ENCODE measurements at regions not wholly inside any gene's neighbourhood (a gene's known extent, or its start where the extent isn't known, plus 50 kb on each side); places are given as distances from the start of the nearest gene placed in this dataset.
"Not testable (repeated sequence)": the region's sequence is repeated elsewhere in the genome, so short reads cannot be mapped to it uniquely, and the experiment has no call there.

DNA sequence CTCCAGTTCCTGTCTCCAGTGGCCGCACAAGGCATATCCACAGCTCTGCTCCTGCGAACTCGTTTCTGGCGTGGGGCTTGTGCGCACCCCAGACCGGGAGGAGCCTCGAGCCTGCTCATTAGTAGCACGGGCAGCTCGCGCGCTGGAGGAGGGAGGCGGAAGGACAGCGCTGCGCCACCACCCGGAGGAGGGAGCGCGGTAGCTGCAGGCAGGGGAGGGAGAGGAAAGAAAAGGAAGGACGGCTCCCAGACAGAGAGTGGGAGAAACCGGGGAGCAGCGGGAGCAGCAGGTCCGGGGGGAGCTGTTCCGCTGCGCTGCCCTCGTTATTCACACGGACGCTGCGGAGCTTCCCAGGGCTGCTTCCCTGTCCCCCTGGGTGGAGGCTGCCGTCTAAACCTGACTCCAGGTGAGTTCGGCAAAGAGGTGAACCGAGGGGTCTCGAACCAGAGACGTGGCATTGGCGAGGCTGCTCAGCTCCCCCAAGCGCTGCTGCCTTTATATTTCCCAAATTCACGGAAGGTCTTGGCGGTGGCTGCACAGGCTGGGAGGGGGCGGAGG lies 121.3 kb upstream of the ZNF717 start:
- Histone ChIP-seq H3K9ac (ENCODE audit: low read length) (no peak overlapping the region), H3K4me1 (ENCODE audit: insufficient read depth, low read length) (no peaks in the 10 kb centered on the region), H3K9me3 (ENCODE audit: low read length) (no peaks in the 10 kb centered on the region), H3K36me3 (ENCODE audit: low read depth, low read length) (no peaks in the 10 kb centered on the region), H2AFZ (ENCODE audit: low read length) (no peak overlapping the region), H3K27me3 (ENCODE audit: low read length) (peaks cover 54% of the 10 kb centered on the region), H3K4me3 (ENCODE audit: low read length) (no peak overlapping the region), H3K4me2 (ENCODE audit: low read length) (no peak overlapping the region), H3K79me2 (ENCODE audit: low read length) (no peaks in the 10 kb centered on the region), H3F3A (ENCODE audit: low read length, unreplicated experiment) (no peaks in the 10 kb centered on the region), H3K9me2 (replicated peaks; ENCODE audit: low read length) (no peaks in the 10 kb centered on the region), H4K20me1 (ENCODE audit: low read length) (no peaks in the 10 kb centered on the region), H3K27ac (ENCODE audit: low read length) (no peak overlapping the region)
- ChIA-PET POLR2A (ENCODE audit: unreplicated experiment) (no interaction called here), CTCF (no interaction called here)
- DNase-seq (no peak), ATAC-seq (peak; percentile 50; the same call in 1 of the 2 replicates)
- TF ChIP-seq EZH2 (IDR thresholded peaks at IDR 0.05; ENCODE audit: low read length, unreplicated experiment) (no peak), CTCF (conservative IDR thresholded peaks at IDR 0.05; ENCODE audit: low read depth, low read length) (no peak), EZH2phosphoT487 (IDR thresholded peaks at IDR 0.05; ENCODE audit: borderline replicate concordance, low read length) (no peak)
- intact Hi-C loops (cut with micrococcal nuclease): no loop called here
- no TSS peak for BruUV-seq (replicated peaks)

GRCh38 chr3:75913800-75914350 lies 128.5 kb upstream of the ZNF717 start:
- DNase-seq (no peak), ATAC-seq (no peak)
- no peak for TF ChIP-seq EZH2phosphoT487 (IDR thresholded peaks at IDR 0.05; ENCODE audit: borderline replicate concordance, low read length)
- no peak for TF ChIP-seq EZH2 (IDR thresholded peaks at IDR 0.05; ENCODE audit: low read length, unreplicated experiment)
- TF ChIP-seq CTCF (conservative IDR thresholded peaks at IDR 0.05; ENCODE audit: low read depth, low read length): no peak
- no peaks in the 10 kb centered on the region for H3F3A ChIP-seq (ENCODE audit: low read length, unreplicated experiment)
- no peaks in the 10 kb centered on the region for H3K9me3 ChIP-seq (ENCODE audit: low read length)
- no peak overlapping the region for H3K4me3 ChIP-seq (ENCODE audit: low read length)
- H3K36me3 ChIP-seq (ENCODE audit: low read depth, low read length): no peaks in the 10 kb centered on the region
- H3K27ac ChIP-seq (ENCODE audit: low read length): no peak overlapping the region
- BruUV-seq (replicated peaks): no TSS peak
- no peak overlapping the region for H3K9ac ChIP-seq (ENCODE audit: low read length)
- no peaks in the 10 kb centered on the region for H4K20me1 ChIP-seq (ENCODE audit: low read length)
- intact Hi-C loops (cut with micrococcal nuclease): no loop called here
- H3K4me2 ChIP-seq (ENCODE audit: low read length): no peak overlapping the region
- POLR2A ChIA-PET (ENCODE audit: unreplicated experiment): no interaction called here
- H2AFZ ChIP-seq (ENCODE audit: low read length): no peak overlapping the region
- no peaks in the 10 kb centered on the region for H3K4me1 ChIP-seq (ENCODE audit: insufficient read depth, low read length)
- H3K79me2 ChIP-seq (ENCODE audit: low read length): no peaks in the 10 kb centered on the region
- H3K9me2 ChIP-seq (replicated peaks; ENCODE audit: low read length): no peaks in the 10 kb centered on the region
- CTCF ChIA-PET: no interaction called here
- peaks cover 17% of the 10 kb centered on the region; the same call in 1 of the 2 replicates for H3K27me3 ChIP-seq (ENCODE audit: low read length)

- ATAC-seq; H3K79me2 ChIP-seq (ENCODE audit: low read length); intact Hi-C loops (cut with micrococcal nuclease); H3K4me2 ChIP-seq (ENCODE audit: low read length); BruUV-seq (replicated peaks); POLR2A ChIA-PET (ENCODE audit: unreplicated experiment); CTCF ChIA-PET; H3K27ac ChIP-seq (ENCODE audit: low read length); H3K9ac ChIP-seq (ENCODE audit: low read length); H3K9me2 ChIP-seq (replicated peaks; ENCODE audit: low read length); H3K4me3 ChIP-seq (ENCODE audit: low read length); DNase-seq; H3F3A ChIP-seq (ENCODE audit: low read length, unreplicated experiment); H3K4me1 ChIP-seq (ENCODE audit: insufficient read depth, low read length); H4K20me1 ChIP-seq (ENCODE audit: low read length); H3K9me3 ChIP-seq (ENCODE audit: low read length); H2AFZ ChIP-seq (ENCODE audit: low read length); H3K36me3 ChIP-seq (ENCODE audit: low read depth, low read length): not testable (repeated sequence)
- peaks cover 11% of the 10 kb centered on the region; the same call in 1 of the 2 replicates for H3K27me3 ChIP-seq (ENCODE audit: low read length)
Observed at GRCh38 chr3:75914741-75915140, 129.4 kb upstream of the ZNF717 start.
